Eye (tissue), 1 donor: ENCODE measurements at regions not wholly inside any gene's neighbourhood (a gene's known extent, or its start where the extent isn't known, plus 50 kb on each side); places are given as distances from the start of the nearest gene placed in this dataset.
A peak's percentile ranks its signal among the peaks of the same experiment; 100 is the strongest.
"Not testable (repeated sequence)": the region's sequence is repeated elsewhere in the genome, so short reads cannot be mapped to it uniquely, and the experiment has no call there.

Experiments
- DNase-seq: peaks from one replicate; pipeline ENCODE4 v3.0.0-alpha.2; 2015

GRCh38 chr7:65809259-65809981 lies 63.5 kb upstream of the VKORC1L1 start:
- peak; percentile 18 for DNase-seq

DNA sequence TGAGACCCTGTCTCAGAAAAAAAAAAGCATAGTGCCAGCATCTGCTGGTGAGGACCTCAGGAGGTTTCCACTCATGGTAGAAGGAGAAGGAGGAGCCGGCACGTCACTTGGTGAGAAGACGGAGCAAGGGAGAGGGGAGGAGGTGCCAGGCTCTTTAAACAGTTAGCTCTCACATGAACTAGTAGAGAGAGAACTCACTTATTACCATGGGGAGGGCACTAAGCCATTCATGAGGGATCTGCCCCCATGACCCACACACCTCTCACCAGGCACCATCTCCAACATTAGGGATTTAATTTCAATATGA lies 62.9 kb upstream of the VKORC1L1 start:
- no peak for DNase-seq

DNA sequence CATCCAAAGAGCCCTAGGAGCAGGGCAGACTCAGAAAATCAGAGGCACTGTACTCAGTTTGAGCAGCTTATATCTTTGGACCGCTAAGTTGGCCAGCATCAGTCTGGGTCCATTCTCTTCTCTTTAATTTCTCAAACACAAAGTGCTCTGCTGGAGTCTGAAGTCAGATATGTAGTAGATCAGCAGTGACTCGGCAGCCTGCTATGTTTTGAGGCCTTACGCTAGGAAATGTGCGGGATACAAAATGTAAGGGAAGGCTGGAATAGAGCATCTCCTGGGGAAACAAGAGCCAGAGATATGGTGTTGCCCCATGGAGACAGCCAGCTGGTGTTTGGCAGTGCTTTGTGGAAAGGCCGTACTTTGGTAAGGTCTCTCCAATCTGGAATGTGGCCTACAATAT lies 60.6 kb upstream of the VKORC1L1 start:
- no peak for DNase-seq

DNA sequence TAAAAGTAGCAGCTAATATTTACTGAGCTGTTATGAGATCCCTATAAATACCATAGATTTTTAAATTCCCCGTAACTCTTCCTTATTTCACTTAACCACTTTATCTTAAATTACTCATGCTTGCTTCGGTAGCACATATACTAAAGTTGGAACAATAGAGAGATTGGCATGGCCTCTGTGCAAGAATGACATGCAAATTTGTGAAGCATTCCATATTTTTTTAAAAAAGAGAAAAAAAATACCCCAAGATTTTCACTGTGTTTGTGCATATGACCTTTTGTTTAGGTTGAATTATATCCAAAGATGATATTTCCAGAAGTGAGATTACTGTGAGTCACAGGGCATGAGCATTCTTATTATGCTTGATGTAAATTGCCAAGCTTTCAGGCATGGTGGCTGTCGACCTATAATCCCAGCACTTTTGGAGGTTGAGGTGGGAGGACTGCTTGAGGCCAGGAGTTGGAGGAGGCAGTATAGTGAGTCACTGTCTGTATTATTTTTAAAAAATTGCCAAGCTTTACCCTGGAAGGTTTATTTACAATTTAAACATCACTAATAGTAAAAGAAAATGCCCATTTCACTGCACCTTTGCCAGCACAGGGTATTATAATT lies 58.2 kb upstream of the VKORC1L1 start:
- not testable (repeated sequence) for DNase-seq

DNA sequence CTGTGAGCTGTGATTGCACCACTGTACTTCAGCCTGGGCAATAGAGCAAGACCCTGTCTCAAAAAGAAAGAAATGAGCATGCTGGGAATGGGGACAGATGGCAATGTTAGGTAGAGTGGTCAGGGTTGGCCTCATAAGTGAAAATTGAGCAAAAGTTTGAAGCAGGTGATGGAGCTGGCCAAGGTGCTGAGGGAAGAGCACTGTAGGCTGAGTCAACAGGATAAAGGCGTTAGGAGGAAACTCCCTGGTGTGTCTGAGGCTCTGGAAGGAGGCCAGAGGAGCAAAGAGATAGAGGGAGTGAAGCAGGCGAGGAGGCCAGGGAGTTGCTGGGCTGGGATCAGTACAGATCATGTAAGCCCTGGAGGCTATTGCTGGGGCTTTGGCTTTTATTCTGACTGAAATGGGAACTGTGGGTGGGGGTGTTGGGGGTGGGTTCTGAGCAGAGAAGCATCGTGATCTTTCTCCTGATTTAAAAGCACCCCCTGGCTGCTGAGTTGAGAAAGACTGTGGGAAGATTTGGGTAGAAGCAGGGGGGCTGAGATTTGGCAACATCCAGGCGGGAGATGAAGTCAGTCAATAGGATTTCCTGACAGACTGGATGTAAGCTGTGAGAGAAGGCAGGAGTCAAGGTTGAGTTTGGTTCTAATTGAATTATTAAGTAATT lies 52.5 kb upstream of the VKORC1L1 start:
- no peak for DNase-seq
